Neural progenitor cell (in vitro differentiated cells): ENCODE measurements at regions not wholly inside any gene's neighbourhood (a gene's known extent, or its start where the extent isn't known, plus 50 kb on each side); places are given as distances from the start of the nearest gene placed in this dataset.

Experiments
- CTCF ChIP-seq: fragments of 200-600 bp; sonication (generic); IDR thresholded peaks from 2 replicates; pipeline ENCODE4 v1.5.1; 2017; ENCODE audit warnings: antibody characterized with exemption, mild to moderate bottlenecking
- EZH2phosphoT487 ChIP-seq: fragments of 200-600 bp; sonication (generic); IDR thresholded peaks from 2 replicates; pipeline ENCODE4 v1.6.1; 2017; ENCODE audit warnings: antibody characterized with exemption

GRCh38 chr10:121677880-121678279 is 79.6 kb upstream of the FGFR2 start:
- no peak for TF ChIP-seq CTCF
- TF ChIP-seq EZH2phosphoT487 = no peak
